GM18498 (cell line): ENCODE measurements at regions not wholly inside any gene's neighbourhood (a gene's known extent, or its start where the extent isn't known, plus 50 kb on each side); places are given as distances from the start of the nearest gene placed in this dataset.

Experiments
- ATAC-seq: cut with Tn5 transposase; IDR thresholded peaks from one replicate; pipeline ENCODE4 v1.9.1; 2021; ENCODE audit warnings: mild to moderate bottlenecking, moderate library complexity; ENCODE audit not compliant: unreplicated experiment

DNA sequence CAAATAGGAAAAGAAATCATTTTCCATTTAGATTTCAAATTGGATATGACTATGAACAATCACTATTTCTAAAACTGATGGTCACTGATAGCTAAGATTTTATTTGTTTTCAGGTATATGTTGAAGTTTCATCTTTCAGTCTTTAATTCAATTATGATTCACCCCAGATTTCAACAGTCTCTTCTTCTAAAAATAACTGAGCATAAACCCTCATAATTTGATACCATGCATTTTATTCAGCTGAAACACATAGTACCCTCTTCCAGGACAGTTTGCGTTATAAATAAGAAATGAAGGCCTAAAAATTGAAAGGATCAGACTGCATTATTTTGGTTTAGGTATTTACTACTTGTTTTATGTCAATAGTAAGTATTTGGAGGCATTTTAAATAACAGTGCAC, 428.5 kb upstream of the NBEA start:
- ATAC-seq: no peak

DNA sequence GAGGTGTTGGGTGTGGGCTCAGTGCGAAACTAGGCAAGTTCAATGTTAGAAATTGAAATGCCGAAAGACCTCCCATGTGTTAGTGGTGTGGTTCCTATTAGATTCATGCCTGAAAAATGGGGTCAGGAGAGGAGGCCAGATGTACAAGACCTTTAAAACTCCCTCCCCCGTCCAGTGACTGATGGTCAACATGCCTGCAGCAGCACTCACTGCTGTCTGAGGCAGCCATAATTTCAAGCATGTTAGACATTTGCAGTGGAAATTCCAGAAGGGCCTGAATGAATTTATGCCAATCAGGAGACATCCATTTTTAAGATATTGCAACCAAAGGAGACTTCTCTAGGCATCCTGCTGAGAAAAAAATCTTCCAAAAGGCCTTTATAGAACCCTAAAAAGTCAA, 426.9 kb upstream of the NBEA start:
- no peak for ATAC-seq

DNA sequence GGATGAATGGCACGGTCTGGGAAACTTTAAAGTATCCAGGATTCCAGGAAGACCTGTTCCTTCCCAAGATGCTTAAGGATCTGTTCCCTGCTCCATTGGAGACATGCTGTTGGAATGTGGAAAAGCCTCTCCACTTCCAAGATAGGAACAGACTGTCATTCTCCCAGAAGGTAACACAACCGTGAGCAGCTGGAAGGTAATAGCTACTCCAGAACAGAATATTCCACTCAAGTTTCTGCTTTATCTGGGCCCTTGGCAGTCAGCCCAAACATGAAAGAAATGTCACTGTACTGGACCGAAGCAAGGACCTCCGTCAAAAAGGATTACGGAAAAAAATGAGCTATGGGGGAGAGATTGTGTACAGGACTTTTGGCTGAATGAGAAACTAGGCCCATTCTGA, 420.9 kb upstream of the NBEA start:
- no peak for ATAC-seq

DNA sequence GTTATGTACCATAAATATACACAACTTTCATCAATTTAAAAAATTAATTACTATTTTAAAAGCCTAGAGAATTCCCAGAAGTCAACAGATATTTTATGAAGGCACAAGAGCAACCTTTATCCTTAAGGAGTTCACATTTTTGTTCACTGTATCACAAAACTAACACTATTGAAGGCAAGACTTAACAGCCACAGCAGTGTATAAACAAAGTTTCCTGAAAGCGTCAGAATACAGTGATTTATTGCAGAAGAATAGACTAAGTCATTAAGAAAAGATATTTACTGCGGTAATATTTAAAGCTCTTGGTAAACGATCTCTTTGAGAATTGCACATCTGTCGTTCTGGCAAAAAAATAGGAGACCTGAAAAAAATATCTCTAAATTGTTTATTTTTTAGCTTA, 419.3 kb upstream of the NBEA start:
- ATAC-seq: no peak

DNA sequence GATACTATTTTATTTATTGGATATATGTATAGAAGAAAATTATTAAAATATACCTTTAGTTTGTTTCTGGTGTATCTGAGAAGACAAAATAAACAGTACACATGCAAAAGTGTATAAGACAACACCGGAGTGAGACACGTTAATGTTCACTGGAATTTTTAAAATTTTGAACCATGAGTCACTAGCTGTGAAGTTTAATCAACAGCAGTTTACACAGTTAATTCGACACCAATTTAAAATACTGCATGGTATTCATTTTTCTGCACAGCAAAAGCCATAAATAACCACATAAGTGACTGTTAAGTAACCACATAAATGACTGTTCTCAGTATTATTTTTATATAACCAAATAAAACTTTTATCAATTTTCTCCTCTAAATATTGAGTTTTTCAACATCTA, 418.7 kb upstream of the NBEA start:
- ATAC-seq: no peak

DNA sequence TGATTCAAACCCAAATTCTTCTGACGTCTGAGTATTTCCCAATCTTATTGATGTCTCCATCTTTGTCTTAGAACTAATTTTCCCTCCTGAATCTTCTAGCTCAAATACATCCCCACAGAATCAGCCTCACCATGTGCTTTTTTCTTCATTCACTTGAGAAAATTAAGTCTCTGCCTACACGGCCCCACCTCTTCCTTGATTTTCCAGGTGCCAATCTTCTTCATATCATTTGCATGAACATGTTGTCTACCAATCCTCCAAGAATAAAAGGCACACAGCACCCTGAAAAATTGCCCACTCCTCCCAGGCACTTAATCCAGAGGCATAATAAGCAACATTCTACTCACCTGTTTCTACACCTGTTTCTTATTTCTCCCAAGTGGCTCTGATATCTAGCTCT, 408.1 kb upstream of the NBEA start:
- ATAC-seq: no peak

DNA sequence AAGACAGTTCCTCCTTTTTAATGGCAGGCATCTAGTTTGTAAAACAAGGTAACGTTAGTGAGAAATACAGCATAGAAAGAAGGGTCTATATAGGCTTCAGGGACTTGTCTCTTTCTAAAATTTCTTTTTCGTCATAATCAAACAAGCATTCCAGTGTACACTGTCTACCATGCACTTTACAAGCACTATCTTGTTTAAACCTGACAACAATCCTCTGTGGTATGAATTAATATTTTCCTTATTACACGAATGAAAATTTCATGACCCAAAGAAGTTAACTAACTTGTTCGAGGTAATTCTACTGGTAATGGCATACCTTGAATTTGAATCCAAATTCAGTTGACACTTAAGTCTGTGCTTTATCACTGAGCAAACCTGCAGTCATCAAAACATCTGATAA, 399.7 kb upstream of the NBEA start:
- ATAC-seq: no peak

DNA sequence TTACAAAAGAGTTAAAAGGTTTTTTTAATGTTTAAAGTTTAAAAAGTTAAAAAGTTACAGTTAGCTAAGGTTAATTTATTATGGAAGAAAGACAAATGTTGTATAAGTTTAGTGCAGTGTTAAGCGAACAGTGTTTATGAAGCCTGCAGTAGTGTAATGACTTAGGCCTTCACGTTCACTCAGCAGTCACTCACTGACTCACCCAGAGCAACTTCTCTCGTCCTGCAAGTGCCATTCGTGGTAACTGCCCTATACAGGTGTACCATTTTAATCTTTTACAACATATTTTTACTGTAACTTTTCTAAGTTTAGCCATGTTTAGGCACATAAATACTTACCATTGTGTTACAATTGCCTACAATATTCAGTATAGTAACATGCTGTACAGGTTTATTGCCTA, 398.2 kb upstream of the NBEA start:
- no peak for ATAC-seq

DNA sequence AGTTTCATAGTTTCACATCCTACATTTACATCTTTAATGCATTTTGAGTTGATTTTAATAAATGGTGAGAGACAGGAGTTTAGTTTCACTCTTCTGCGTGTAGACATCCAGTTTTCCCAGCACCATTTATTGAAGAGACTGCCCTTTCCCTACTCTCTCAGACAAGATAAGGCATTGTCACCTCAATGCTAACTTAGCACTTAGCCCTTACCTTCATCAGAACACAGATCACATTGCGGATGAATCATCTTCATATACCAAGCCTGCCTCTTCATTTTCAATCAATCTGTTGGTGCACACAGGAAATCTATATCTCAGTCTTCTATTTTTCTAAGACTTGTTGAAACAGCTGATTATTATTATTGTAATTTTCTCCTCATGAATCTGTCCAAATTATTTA, 396.6 kb upstream of the NBEA start:
- ATAC-seq: no peak

DNA sequence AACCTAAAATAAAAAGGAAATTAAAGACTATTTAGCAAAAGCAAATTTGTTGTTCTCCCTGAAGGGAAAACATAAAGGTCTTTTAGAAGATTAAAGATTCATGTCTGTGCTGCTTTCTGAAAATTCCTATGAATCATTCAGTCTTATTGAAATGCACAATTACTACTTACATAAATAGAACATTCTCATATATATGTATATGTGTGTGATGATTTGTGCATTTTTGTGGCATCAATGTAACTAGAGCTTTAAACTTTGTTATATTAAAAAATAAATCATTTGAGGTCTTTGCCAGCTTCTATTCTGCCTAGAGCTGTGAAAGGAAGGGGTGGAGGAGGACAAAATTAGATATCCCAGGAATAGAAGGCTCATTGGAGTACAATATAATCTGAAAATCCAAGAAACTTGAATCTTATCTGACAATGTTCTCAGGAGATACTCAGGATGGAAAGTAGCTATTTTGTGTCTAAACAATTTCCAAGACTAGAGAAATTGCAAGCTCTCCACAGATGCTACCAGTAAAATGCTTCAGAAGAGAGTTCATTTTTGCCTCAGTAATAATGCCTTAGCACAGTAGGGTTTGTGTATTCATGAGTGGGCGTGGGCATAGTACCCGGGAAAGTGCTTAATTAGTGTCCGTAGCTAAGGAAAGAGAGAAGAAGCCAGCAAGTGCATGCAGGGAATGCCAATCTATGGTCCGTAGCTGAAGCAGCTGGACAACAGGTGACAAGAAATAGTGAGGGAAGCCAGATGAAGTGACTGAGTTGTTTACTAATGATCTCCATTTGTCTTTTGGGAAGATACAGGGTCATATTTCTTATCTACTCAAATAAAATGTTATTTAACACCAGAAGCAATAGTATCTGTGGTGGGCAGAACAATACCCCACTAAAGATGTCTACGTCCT, 395.5 kb upstream of the NBEA start:
- no peak for ATAC-seq

DNA sequence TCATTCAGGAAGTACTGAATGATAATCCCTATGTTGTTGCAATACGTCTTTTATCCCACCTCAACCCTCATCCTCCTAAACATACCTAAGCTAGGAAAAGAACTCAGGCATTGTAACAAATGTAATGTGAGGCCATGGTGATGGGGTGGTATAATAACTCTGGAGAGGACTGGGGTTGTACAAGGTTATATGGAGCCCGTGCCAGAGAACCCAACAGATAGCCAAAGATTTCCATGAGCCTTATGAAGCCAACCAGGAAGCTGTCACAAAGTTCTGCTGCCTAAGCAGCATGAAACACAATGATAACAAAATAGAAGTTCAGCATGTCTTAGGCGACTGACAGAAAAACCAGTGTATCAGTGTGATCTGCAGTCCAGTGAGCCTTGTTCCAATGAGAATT, 394.1 kb upstream of the NBEA start:
- ATAC-seq: no peak

DNA sequence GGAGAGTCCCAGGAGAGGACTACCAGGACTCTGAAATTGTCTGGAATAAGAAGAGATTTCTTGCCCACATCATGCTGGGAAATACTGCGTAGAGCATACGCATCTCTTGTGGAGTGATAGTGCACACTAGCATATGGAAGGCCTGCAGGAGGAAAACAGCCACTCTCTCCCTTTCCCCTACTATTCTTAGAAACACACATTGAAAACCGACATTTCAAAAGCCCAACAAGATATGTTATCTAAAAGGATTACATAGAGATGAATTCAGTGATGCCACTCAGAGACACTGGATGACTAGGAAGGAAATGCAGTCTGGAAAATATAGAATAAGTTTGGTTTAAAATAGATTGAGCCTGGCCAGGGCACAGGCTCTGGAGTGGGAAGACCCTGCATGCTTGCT, 388.7 kb upstream of the NBEA start:
- ATAC-seq: no peak

DNA sequence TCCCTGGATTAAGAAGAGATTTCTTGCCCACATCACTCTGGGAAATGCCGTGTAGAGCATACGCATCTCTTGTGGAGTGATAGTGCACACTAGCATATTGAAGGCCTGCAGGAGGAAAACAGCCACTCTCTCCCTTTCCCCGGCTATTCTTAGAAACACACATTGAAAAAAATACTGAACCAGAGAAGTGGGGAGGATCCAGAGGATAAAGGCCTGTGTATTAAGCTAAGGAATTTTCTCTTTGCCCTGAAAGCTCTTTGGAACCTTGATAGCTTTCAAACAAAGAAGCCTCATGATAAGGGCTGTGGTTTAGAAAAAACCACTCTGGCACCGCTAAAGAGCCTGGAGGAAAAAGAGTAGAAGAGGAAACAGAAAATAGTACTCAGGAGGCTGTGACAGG, 386.1 kb upstream of the NBEA start:
- no peak for ATAC-seq

DNA sequence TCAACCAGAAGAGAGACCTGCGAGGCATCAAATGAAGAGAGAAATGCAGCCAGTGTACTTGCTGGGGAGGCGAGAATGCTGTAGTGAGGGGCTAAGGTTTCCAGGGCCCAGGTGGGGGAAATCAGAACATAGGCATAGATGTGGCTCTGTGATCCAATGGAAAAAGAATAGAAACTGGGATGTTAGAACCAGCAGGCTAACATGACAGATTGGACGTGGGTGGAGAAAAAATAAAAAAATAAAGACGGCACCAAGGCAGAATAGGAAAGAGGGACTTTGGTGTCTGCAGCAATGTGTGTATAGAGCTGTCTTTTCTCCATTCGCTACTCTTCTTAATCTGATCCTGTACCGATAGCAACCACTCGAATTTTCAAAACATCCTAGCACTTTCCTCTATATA, 381.0 kb upstream of the NBEA start:
- no peak for ATAC-seq

DNA sequence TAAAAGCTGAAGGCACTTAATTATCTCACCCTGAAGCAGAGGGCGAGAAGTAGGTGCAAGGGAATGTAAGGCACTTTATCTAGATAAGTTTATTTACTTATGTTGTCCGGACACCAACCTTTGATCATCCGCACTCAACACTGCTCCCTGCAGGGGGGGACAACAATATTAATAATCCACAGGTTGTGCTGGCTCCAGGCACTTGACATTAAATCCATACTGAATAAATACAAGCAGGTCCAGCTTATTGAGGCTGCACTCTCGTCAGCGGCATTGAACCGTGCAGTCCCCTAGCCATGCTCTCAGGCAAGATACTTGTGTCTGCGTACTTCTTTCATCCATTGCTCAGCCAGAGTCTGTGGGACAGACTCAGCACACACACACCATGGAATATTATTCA, 374.5 kb upstream of the NBEA start:
- ATAC-seq: no peak

DNA sequence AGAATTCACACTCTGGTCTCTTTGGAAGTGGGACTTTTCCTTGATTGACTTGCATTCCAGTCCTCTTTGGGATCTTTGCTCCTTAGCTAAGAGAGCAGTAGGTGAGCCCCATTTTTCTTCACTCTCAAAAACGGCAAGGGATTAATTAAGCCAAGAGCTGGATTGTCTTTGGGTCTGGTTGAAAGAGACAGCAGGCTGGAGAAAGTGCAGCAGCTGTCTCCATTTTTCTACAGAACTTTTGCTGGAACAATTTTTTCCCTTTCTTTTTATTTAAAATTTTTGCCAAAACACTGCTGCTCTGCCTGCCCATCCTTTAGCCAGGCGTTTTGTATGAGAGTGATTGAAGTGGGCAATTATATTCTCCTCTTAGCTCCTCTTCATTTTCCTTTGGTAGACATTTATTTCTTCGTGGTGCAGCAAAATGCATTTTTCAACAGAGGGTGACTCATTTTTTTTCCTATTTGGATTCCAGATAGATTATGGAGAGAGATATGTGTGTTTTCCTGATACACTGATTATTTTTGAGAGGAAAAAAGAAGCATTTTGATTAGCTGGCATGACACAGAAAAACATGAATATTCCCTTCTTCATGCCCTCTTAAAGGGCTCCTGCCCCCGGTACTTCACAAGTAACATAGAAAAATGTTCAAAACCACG, 371.2 kb upstream of the NBEA start:
- no peak for ATAC-seq

DNA sequence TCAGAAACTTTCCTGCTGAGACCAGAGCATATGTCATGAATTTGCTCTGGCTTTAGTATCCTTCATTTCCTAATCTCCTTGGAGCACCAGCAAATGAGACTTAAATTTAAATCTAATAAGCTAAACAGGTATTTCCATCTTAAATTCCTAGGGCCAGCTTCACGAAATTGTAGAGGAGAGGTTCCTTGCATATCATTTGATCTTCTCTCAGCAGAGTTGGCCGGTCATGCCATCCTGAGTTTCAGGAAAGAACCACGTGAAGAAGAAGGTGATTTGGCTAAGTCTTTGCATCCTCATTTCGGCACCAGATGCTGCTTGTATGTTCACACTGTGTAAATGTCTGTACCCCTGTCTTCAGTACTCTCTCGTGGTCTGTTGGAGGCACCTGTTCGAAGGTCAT, 370.4 kb upstream of the NBEA start:
- ATAC-seq: no peak

DNA sequence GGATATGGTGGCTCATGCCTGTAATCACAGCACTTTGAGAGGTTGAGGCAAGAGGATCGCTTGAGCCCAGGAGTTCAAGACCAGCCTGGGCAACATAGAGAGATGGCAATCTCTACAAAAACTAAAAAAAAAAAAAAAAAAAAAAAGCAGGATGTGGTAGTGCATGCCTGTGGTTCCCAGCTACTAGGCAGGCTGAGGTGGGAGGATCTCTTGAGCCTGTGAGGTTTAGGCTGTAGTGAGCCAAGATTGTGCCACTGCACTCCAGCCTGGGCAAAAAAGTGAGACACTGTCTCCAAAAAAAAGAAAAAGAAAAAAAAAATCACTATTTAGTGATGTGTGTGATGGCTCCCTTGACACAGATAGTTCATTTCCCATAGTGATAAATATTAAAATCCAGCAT, 365.0 kb upstream of the NBEA start:
- ATAC-seq: no peak

DNA sequence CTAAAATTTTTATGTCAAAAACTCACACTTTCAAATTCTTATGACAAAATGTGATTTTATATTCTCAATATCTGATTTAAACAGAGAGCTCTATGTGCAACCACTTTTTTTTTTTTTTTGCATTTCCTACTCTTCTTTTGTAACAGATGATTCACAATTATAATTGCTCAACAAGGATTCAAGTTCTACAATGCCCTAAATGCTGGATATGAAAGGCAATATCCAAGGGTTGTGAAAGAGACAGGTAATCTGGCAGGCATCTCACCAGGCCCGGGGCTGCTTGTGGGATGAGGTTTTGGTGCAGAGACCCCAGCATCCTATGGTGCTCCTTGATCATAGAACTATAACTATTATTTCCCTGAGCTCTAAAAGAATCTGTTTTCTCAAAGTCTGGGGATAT, 363.6 kb upstream of the NBEA start:
- no peak for ATAC-seq

DNA sequence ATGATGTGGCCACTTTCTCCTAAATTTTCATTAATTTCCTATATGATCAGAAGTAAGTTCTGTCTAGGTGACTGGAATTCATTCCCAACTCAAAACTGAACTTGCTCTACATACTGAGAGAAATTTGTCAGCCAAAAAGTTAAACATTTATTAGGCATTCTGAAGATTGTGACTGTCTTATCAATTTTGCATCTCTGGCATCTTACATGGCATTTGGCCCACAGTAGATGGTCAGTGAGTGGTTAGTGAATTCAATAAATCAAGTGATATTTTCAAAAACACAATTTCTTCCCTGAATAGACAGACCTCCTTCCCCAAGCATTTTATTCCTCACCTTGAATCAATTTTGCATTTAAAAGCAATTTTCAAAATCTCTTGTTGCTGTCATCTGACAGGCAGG, 363.2 kb upstream of the NBEA start:
- no peak for ATAC-seq

DNA sequence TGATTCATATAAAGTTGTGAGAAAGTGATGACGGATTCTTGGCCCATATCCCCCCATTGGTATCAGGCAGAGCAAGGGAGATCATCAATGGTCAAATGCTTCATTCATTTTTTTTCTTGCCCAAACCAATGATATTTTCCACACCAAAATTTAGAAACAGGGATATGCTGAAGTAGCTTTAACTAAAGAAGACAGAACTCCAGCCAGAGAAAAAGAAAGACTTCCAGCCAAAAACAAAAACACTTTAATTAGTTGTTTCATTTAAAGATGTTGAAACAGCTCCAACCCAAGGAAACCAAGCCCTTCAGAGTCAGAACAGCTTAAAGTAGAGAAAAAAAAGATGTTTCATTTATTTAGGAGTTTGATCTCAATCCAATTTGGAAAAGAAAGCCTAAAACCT, 358.9 kb upstream of the NBEA start:
- no peak for ATAC-seq

DNA sequence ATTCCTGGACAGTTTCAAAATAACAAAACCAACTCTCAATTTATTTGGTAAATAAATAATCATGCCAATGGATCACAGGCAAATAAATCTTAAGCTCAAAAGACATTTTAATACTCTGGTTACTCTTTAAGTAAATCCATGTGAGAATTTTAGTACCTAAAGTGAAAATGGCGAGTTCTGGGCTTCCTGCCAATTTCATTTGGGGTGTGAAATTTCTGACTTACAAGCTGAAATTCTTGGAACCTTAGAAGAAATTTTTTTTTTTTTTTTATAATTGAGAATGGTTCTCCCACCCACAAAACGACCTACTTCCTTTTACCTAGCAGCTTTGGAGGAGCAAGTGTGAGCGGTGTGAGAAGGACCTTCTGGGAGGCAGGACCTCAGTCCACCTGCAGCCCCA, 354.5 kb upstream of the NBEA start:
- ATAC-seq: no peak

DNA sequence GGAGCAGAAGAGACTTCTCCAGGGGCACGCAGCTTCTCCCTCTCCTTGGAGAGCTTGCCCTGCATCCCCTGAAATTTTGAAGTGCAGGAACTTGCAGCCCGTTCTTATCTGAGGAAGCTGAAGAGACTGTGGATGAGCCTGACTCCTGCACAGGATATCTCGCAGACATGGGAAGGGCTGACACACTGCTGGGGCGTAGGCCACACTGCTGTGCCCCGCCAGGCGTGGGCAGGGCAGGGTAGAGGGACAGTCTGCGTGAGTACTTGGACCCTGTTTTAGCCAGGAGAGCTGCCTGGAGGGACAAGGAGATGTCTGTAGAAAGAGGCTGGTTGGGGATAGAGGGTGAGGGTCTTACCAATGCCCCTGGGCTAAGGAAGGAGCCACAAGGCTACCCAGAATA, 353.7 kb upstream of the NBEA start:
- ATAC-seq: no peak
